ENCODE measurements at regions not wholly inside any gene's neighbourhood (a gene's known extent, or its start where the extent isn't known, plus 50 kb on each side); places are given as distances from the start of the nearest gene placed in this dataset.
"Not testable (repeated sequence)": the region's sequence is repeated elsewhere in the genome, so short reads cannot be mapped to it uniquely, and the experiment has no call there.

DNA sequence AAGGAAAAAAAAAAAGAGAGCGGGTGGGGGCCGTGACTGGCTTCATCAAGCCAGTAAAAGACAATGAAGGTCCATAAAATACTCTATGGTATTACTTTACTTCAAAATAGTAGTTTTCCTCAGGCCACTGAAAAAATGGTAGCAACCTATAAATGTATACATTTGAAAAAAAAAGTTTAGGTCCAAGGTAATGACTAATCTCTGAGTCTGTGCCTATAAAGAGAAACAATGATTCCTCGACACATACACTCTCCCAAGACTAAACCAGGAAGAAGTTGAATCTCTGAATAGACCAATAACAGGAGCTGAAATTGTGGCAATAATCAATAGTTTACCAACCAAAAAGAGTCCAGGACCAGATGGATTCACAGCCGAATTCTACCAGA lies 84.5 kb upstream of the SIRPG start:
- DNase-seq = not testable (repeated sequence)

DNA sequence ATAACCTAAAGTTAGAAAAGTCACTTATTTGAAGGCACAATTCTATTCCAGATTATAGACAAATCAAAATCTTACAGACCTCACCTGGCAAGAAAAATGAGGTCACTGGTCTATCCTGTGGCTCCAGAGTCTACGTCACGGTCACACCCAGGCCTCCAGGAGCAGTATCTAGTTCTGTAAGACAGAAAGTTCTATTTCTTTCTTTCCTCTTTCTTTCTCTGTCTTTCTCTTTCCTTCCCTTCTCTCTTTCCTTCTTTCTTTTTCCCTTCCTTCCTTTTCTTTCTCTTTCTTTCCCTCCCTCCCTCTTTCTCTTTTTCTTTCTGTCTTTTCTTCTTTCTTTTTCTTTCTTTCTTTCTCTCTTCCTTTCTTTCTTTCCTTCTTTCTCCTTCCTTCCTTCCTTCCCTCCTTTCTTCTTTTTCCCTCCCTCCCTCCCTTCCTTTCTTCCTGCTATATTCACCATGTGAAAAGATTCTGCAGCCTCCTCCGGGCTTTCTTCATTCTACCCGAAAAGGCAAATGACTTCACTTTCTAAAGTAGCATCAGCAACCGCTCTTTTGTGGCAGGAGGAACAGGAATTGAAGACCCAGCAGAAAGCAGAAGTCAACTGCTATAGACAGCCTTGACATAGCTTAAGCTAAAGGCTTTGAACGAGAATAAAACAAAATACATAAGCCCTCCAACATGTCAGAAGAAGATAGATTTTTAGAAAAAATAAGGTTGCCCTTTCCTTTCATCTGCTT lies 83.9 kb upstream of the SIRPG start:
- DNase-seq = no peak

DNA sequence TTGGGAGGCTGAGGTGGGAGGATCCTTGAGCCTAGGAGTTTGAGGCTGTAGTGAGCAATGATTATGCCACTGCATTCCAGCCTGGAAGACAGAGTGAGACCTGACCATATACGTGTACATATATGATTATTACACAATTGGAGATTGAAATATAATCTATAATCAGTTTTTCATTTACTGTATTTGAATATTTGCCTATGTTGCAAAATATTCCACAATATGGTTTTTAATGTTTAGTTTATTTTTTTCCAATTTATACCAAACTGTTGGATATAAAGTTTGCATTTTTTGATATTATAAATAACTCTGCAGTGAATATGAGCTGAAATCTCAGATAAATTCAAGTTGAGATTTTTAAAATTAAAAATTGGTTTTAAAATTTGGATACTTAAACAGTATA lies 79.6 kb upstream of the SIRPG start:
- DNase-seq = no peak

DNA sequence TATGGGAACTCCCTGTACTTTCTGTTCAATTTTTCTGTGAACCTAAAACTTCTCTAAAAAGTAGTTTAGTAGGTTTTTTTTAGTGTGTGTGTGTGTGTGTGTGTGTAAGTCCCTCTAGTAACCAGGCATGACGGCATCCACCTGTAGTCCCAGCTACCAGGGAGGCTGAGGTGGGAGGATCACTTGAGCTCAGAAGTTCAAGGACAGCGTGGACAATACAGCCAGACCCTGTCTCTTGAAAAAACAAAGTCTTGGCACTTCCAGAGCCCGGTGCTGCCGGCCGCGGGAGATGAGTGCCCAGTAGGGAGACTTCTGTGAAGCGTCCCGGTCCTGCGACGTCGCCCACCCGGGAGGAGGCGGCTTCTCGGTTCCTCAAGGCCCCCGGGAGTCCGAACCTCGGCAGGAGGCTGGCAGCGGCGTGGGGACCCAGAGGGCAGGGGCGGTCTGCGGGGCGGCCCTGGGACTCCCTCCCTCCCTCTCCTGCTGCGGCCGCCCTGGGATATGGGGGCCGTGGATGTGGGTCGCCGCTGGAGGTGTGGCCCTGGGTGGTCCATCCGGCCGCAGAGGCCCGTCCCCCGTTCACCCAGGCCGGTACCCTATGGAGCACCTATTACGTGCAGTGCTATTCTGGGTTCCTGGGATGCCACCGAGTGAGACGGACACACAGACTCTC lies 78.0 kb upstream of the SIRPG start:
- DNase-seq = no peak

DNA sequence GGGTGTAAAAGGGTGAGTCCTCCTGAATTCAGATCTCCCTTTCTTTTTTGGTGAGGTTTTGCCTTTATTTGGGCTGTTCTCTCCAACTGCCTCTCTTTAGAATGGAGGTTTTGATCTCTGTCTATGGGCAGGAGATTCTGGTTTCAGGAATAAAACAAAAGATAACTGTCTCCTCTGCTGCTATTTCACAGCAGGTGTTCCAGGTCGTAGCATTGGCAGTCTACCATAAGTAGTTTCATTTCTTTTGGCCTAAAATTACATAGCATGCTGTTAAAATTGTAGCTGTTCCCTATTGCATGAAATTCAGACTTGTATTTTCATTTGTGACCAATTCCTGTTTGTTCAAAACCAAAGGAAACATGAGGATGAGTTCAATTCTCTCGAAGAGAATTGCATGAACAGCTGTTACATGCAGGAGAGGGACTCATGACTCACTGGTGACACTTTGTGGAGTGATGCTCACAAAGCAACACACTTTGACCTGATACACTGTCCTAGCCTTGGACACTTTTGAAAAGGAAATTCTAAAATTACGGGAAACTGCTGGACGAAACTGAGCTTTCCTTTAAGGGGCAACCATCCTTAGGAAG lies 76.8 kb upstream of the SIRPG start:
- no peak for DNase-seq

DNA sequence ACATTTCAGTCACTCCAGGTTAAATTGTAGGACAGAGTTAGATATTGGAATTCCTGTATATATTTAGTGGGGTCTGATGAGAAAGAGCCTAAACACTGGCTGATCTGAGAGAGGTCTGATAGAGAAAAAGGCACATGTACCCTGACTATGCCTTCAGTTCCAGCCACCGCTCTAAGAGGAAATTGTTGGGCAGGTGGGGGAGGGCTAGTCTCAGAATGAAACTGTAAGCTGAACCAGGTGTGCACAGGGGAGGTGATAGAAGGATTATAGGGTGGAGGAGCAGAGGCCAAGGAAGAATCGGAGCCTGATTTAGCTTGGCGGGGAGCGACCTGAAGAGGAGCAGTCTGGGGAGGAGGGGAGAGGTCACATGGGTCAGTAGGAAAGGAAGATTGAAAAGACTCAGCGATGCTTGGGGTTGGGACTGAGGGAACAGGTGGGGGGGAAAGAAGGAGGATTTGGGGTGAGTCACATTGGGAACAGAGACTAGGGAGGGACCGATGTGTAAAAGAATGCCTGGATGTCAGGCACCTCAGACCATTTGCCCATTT lies 74.3 kb upstream of the SIRPG start:
- not testable (repeated sequence) for DNase-seq

DNA sequence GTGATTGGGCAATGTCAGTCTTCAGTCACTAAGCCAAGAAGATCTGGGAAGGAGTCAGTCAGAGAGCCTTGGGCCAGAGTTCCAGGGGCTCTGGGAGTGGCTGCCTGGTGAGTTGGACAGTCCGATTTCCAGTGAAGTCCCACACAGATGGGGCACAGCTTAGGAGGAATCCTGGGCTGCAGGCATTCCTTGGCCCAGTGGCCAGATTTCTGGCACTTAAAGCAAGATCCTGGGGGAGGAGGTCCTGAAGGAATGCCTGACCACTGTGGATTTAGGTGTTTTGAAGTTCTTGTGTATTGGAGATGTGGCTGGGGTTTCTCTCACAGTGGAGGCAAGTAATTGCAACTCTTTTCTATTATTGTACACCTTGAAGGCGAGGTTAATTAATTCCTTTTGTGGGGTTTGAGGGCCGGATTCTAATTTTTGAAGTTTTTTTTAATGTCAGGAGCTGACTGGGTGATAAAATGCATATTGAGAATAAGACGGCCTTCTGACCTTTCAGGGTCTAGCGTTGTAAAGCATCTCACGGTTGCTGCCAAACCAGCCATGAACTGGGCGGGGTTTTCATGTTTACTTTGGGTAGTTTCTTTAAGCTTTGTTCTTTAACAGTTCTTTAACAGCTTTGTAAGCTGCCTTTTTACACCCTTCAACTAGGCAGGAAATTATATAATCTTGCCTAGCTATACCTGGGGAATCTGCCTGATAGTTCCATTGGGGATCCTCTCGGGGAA lies 73.6 kb upstream of the SIRPG start:
- not testable (repeated sequence) for DNase-seq

DNA sequence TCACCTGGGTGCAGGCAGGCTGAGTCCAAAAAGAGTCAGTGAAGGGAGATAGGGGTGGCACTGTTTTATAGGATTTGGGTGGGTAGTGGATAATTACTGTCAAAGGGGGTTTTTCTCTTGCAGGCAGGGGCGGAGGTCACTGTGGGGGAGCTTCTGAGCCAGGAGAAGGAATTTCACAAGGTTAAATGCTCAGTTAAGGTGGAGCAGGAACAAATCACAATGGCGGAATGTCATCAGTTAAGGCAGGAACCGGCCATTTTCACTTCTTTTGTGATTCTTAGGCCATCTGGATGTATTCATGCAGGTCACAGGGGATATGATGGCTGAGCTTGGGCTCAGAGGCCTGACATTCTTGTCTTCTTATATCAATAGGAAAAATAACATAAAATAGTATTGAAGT lies 69.7 kb upstream of the SIRPG start:
- not testable (repeated sequence) for DNase-seq

DNA sequence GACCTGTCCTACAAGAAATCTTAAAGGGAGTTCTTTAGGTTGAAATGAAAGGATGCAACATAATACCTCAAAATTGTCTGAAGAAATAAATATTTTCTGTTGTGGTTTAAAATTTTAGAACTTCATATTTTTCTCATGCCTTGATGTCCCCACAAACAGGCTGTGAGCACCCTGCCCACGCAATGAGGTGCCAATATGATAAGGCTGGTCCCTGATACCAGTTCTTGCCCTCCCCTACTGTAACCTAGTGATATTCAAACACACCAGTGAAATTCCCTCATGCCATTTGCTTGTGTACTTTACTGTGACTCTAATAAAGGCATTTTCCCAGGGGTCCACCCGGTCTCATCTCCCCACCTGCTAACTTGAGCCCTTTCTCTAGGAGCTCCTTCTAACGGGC lies 67.3 kb upstream of the SIRPG start:
- no peak for DNase-seq

DNA sequence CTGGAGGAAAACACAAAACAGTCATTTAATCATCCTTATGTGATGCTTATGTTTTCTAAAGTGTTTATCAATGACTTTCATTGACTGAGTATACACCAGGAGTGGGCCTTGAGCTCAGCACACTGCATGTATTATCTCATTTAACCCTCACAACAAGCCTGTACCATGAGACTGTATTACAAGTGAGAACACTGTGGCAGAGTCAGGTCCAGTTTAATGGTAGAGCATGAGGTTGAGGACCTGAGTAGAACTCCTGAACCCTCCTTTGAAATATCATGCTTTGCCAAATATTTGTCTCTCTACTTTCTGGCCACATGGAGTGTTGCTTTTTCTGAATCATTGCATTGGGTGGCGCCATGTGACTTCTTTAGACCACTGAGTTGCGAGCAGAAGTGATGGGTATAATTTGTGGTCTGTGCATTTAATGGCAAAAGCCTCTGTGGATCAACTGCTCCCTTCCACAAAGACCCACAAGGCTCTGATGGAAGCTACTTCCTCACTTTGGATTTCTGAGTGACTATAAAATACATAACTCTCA lies 65.0 kb upstream of the SIRPG start:
- DNase-seq = no peak

DNA sequence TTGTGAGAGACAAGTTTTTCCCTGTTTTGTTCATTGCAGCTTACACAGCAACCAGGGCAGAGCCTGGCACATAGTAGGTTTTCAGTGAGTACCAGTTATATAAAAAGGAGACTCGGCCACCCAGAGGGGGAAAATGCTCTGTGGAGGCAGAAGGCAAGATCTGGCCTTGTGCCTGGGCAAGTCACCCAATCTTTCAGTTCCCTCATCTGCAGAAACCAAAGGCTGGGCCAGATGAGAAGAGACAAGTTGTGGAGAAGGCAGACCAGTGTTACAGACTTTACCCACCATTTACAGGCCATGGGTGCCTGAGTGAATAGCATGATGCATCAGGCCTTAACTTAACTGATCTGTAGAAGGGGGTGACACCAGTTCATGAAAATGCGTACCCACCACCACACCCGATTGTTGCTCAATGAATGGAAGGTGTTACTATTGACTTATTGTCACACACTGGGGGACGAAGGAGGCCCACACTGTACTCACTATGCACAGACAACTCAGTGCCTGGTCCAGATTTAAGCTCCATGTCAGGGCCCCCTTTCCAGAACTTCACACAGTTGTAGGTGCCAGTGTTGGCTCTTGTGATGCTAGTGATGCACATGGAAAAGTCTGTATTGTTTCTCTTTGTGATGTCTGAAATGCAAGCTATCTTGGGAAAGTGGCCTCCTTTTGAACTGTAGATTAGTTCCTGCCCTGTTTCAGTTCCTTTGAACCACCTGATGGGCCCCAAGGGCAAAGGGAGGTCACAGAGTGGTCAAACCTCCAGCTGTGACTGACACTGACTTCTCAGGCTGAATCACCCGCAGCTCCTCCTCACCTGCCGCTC lies 64.3 kb upstream of the SIRPG start:
- DNase-seq = no peak

DNA sequence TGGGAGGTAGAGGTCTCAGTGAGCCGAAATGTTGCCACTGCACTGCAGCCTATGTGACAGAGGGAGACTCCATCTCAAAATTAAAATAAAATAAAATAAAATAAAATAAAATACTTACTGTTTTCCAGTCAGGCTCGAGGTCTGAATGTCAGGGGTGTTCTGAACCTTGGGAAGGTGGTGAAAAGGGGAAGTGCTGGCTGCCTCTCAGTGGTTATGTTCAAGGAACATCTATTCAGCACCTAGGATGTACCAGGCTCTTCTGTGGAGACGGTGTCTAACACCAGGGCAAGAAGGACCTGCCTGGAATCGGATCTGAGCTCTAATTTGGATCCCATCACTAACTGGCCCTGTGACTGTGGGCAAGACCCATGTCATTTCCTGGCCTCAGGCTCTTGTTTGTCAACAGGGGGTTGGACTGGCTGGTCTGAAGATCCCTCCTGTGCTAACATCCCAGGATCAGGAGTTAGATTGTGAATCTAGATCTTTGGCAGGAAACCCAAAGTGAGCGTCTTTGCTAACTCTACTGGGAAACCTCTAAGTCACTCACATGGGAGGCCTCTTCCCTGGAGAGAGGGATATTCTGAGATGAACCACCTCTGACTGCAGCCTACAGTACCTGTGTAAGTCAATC lies 63.4 kb upstream of the SIRPG start:
- no peak for DNase-seq

DNA sequence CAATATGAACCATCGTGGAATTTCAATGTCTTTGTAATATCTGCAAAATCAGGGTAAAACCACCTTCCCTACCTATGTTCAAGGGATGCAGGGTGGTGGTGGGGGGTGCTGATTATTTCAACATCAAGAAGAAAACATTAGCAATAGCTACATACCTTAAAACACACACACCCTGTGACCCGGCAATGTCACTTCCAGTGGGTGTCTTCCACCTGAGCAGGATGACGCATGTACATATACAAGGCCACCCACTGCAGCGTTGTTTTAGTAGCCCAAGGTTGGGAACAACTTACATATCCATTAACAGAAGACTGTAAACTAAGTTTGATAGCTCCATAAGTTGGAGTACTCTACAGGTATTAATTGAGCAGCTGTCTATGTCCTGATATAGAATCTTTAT lies 62.6 kb upstream of the SIRPG start:
- DNase-seq = no peak

DNA sequence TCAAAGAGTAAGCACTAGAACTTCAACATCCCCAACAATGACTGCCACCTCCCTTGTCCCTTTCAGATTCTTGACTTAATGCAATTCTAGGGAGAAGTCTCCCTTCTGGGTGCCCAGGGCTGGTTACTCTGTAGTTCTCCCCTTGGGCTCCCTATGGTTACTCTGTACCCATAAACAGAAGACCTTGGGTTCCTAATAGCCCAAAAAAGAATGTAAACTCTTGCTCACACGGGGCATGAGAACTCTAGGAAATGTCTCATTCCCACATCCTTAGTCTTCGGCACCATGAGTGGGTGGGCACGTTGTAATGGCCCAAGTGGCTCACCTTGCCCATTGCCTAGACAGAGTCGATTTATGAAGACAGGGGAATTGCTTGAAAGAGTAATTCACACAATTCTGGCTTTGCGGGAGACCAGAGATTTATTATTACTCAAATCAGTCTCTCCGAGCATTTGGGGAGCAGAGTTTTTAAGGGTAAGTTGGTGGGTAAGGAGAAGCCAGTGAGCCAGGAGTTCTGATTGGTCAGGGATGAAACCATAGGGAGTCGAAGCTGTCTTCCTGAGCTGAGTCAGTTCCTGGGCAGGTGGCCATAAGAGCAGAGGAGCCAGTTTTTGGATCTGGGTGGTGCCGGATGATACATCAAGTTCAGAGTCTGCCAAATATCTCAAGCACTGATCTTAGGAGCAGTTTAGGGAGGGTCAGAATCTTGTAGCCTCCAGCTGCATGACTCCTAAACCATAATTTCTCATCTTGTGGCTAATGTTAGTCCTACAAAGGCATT lies 61.2 kb upstream of the SIRPG start:
- DNase-seq = no peak

DNA sequence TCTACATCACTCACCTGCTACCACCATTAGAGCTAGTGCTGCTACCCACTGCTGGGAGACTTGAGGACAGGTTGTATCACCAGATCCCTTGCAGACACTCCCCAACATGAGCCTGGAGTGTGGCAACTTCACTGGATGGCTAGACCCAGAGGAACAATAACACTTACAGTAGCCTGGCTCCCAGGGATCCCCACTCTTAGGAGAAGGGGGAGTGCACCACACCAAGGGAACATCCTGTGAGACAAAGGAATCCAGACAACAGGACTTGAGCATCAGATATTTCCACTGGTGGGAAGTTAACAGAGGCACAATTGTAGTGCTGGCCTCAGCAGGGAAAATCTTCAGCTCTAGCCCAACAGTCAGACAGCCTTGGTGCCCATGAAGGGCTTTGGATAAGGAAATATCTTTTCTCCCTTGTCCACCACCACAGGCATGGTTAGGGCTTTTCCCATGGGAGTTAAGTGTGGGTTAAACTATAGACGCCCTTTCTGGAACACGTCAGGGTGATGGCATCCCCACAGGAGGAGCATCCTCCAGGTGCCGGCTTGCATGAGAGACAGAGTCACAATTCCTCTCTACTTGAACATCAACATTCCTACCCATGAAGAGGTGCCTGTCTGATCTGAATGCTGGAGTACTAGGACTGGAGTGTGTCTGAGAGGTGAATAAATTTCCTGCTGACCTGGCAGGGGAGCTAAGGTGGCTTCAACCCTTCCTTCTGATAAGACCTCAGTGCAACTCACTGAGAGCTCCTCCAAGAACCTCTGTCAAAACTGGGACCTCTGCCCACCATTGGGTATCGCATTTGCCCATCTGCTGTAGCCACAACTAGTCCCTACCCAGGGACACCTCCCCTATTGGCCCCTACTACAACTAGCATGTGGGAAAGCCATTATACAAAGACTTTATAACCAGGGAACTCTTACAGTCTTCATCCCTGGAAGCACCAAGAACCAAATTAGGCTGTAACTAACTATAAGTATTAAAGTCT lies 55.4 kb upstream of the SIRPG start:
- no peak for DNase-seq

DNA sequence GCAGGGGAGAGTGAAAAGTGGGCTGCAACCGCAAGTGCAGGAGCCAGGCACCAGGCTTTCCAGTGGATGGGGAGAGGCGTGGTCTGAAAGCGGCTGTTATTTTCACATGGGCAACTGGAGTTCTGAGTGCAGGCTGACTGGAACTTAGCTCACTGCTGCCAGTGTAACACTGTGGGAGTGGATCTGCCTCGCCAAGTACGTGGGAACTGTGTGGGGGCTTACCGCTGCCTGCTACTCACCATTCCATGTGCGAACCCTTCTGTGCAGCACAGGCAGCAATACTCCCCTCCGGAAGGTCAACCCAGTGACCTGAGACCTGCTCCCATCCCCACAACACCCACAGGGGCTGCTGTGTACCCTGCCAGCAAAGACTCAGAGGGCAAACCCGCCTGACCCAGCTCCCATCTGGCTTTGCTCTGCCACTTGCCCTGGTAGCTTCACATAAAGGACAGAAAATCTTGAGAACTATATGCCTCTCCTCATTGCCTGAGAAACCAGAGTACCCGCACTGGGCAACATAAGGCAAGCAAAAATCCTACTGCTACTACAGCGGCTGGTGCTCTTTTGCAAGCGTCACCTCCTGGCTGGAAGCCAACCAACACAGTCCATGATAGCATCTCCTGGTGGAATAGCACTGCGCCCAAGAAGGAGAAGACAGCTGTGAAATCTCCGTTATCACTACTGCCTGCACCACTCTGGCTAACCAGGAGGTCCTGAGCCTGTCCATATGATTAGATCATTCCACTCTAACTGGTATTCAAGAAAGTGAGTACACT lies 54.4 kb upstream of the SIRPG start:
- DNase-seq = no peak

DNA sequence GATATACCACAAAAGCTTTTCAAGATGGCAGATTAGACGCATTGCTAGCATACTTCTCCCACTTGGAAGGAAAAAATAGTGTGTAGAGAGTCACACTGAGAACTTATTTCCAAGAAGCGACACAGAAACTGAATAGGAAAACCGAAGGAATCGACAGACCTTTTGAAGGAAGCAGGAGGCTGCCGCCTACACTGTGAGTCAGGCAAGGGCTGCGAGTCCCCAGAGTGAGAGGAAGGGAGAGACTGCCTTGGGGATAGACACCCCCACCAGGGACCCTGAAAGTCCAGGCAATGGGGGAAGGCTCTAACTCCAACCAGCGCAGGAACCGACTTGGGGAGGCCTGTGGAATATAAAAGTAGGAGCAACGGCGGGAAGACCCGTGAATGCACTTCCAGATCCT lies 53.7 kb upstream of the SIRPG start:
- DNase-seq = no peak

DNA sequence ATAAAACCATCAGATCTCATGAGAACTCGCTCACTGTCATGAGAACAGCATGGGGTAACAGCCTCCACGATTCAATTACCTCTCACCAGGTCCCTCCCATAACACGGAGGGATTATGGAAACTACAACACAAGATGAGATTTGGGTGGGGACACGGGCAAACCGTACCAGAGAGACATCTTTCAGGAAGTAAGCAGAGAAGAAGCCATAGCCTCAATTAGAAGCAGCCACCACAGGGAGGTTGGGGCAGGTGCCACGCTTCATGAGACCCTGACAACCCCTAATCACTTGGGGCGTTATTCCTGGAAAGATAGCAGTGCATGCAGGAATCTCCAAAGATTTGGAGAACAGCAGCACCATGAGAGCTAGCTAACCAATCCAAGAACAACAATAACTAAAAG lies 52.9 kb upstream of the SIRPG start:
- DNase-seq = no peak

Measured in NCI-H2107 (cell line).